ENCODE measurements at regions not wholly inside any gene's neighbourhood (a gene's known extent, or its start where the extent isn't known, plus 50 kb on each side); places are given as distances from the start of the nearest gene placed in this dataset.

DNA sequence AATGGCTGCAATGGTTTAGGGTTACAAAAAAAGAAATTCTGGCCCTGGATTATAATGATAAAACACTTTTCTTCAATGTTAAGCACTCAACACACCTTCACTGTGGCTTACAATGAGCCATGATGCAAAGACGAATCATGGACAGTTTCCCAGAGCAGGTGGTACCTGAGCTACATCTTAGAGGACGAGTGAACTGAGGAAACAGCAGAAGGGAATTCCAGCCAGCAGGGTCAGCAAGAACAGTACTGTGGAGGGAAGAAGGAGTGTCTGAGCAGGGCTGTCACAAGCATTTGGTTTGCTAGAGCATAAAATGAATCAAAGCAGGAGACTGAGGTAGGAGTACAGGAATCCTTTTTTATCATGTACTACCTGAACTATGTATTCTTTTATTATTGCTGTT is 332.8 kb upstream of the C11orf87 start:
- H3K27me3 ChIP-seq = no peaks in the 10 kb centered on the region
- H3K9me3 ChIP-seq = no peaks in the 10 kb centered on the region
- DNase-seq = no peak
- peaks cover 4% of the 10 kb centered on the region for H3K4me1 ChIP-seq
- H3K36me3 ChIP-seq = no peaks in the 10 kb centered on the region
- no peak for TF ChIP-seq CTCF (IDR thresholded peaks at IDR 0.05; ENCODE audit: low read depth, low read length)
- H3K4me3 ChIP-seq (ENCODE audit: low read depth, low read length) = no peak overlapping the region

DNA sequence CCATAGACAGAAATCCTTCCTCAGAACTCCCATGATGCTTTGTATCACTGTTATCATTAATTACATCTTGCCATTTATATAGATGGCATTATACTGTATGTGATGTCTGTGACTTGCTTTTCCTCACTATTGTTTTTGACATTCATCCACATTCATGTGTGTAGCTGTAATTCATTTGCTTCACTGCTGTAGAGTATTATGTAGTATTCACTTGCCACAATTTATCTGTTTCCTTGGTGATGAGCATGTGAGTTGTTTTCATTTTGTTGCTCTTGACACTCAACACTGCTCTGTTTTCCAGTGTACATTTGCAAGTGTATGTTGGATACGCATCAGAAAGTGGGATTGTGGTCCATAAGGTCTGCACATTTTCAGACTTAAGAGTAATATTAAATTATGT is 328.6 kb upstream of the C11orf87 start:
- no peaks in the 10 kb centered on the region for H3K27me3 ChIP-seq
- H3K4me1 ChIP-seq = peaks cover 4% of the 10 kb centered on the region
- H3K36me3 ChIP-seq = no peaks in the 10 kb centered on the region
- no peak for DNase-seq
- no peaks in the 10 kb centered on the region for H3K9me3 ChIP-seq
- no peak for TF ChIP-seq CTCF (IDR thresholded peaks at IDR 0.05; ENCODE audit: low read depth, low read length)
- H3K4me3 ChIP-seq (ENCODE audit: low read depth, low read length) = no peak overlapping the region

DNA sequence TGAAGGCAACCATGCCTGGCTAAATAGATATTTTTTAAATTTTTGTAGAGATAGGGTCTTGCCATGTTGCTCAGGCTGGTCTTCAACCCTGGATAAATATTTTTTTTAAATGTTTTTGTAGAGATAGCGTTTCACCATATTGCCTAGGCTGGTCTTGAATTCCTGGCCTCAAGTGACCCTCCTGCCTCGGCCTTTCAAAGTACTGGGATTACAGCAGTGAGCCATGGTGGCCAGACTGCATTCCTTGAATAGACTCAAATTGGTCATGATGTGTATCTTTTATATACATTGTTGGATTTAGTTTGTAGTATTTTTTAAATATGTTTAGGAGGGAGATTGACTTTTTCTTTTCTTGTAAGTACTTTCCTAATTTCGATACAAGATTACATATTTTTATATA is 325.7 kb upstream of the C11orf87 start:
- H3K4me1 ChIP-seq = peaks cover 4% of the 10 kb centered on the region
- H3K36me3 ChIP-seq = no peaks in the 10 kb centered on the region
- no peaks in the 10 kb centered on the region for H3K9me3 ChIP-seq
- no peaks in the 10 kb centered on the region for H3K27me3 ChIP-seq
- DNase-seq = no peak
- TF ChIP-seq CTCF (IDR thresholded peaks at IDR 0.05; ENCODE audit: low read depth, low read length) = no peak
- H3K4me3 ChIP-seq (ENCODE audit: low read depth, low read length) = no peak overlapping the region

GRCh38 chr11:109106151-109106906 is 315.7 kb upstream of the C11orf87 start:
- no peaks in the 10 kb centered on the region for H3K9me3 ChIP-seq
- no peaks in the 10 kb centered on the region for H3K4me1 ChIP-seq
- no peaks in the 10 kb centered on the region for H3K27me3 ChIP-seq
- H3K36me3 ChIP-seq = no peaks in the 10 kb centered on the region
- TF ChIP-seq CTCF (IDR thresholded peaks at IDR 0.05; ENCODE audit: low read depth, low read length) = no peak
- no peak for DNase-seq
- H3K4me3 ChIP-seq (ENCODE audit: low read depth, low read length) = no peak overlapping the region

DNA sequence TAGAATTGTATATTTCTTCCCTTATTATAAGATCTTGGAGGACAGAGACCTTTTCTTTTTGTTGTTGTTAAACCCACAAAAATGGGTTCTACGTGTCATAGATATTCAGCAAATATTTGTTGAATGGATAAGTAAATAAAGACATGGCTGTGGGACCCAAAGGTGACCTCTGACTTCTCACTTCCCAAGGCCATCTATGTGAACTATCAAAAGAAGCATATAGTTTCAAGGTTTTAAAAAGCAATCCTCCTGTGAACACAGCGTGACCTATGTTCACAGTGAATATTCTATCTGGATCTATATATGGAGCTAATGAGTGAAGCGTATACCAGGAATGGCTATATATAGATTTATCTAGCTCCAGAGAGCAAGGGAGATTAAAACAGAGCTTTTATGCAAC is 312.8 kb upstream of the C11orf87 start:
- no peaks in the 10 kb centered on the region for H3K9me3 ChIP-seq
- no peak for TF ChIP-seq CTCF (IDR thresholded peaks at IDR 0.05; ENCODE audit: low read depth, low read length)

DNA sequence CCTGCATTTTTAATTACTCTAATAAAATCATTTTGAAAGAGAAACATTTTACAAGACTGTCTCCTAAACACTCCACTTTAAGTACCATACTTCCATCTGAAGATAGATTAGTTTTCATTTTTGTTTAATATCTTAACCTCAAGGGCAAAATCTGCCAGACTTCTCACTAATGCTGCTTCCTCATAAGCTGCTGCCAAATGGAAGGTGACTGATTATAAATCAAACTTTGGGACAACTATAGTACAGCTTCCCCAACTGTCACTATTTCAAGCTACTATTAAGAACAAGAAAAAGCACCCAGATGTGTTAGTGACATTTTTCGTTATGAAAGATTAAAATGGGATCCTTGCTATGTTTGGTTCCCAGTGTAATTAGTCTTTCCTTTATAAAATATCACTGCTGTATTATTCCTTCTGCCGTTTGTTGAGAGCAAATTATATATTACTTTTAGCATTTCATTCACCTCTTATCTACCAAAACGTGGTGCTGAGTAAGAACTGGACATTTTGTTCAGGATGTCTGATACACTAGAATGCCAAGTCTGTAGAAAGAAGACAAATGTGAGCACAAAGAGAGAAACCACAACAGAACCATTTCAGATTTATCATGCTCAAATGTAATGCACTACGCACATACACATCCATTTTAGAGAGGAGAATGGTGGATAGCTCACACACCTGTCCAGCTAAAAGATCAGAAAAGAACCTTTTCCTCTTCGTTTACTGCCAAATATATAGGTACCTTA is 312.2 kb upstream of the C11orf87 start:
- no peak for DNase-seq
- H3K9me3 ChIP-seq = no peaks in the 10 kb centered on the region
- H3K36me3 ChIP-seq = no peaks in the 10 kb centered on the region
- no peak overlapping the region for H3K4me3 ChIP-seq (ENCODE audit: low read depth, low read length)
- H3K4me1 ChIP-seq = peaks cover 12% of the 10 kb centered on the region; the same call in 1 of the 2 replicates
- TF ChIP-seq CTCF (IDR thresholded peaks at IDR 0.05; ENCODE audit: low read depth, low read length) = no peak
- H3K27me3 ChIP-seq = no peaks in the 10 kb centered on the region

More for the DNA sequence above, 312.8 kb upstream of the C11orf87 start:
- no peaks in the 10 kb centered on the region for H3K27me3 ChIP-seq
- no peak for DNase-seq
- H3K4me3 ChIP-seq (ENCODE audit: low read depth, low read length) = no peak overlapping the region
- peaks cover 12% of the 10 kb centered on the region; the same call in 1 of the 2 replicates for H3K4me1 ChIP-seq
- H3K36me3 ChIP-seq = no peaks in the 10 kb centered on the region

Measured in BE2C (cell line).